ENCODE measurements at regions not wholly inside any gene's neighbourhood (a gene's known extent, or its start where the extent isn't known, plus 50 kb on each side); places are given as distances from the start of the nearest gene placed in this dataset.

DNA sequence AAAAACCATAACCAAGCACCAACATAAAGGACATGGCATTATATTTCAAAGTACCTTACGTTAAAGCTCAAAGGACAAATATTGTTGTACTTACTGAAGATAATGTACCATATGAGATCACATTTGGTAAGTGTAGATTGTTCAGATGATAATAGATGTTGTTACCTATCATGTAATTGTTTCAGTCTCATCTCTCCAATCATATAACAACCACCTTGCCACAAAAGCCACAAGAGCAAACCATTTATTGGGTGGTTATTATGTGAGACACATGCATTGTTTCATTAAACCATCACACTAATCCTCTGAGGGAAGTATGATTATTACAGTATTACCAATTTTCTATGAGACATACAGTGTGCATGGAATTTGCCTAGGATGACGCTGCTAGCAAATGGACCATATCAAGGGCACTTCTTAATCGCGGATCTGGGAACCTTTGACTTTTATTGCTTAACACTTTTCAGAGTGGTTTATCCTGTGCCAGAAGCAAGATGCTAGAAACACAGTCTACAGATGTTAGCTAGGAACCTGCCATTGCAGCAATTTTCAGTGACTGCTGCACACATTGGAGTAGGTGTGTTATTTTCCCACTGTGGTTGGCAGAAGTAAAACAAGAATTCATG is 149.8 kb upstream of the AKIRIN2 start:
- no peak for DNase-seq (ENCODE audit: low read depth in 2 of 2)

DNA sequence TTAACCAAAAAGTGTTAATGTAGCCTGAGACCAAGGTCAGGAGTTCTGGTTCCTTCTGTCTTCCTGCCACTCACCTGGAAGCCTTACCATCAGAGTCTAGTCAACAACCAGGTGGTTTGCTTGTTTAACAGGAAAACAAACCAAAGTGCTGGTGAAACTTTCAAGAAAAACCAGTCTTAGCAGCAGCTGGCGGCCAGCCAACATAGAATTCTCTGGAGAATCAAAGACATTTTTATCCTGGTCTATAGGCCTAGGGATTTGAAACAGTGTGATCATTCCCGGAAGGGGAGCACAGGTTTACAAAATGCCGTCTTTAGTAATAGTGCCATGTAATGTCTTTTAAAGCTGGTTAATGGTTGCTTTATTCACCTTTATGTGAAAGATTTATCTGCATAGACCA is 146.6 kb upstream of the AKIRIN2 start:
- DNase-seq (ENCODE audit: low read depth in 2 of 2) = no peak

DNA sequence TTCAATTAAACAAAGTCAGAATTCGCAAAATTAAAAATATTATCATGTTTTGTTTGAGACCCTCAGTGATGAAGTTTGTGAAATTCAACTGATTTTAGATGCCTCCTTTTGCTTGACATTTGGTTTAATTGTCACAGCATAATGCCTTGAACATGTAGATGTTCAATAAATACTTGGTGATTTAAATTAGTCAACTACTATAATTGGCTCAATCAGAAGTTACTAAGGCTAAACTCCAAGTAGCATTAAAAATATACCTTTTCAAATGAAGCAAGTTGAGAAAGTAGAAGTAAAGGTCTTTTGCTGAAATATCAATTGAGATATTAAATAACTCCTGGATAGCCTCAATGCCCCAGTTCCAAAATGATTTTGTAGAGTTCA is 145.8 kb upstream of the AKIRIN2 start:
- no peak for DNase-seq (ENCODE audit: low read depth in 2 of 2)

DNA sequence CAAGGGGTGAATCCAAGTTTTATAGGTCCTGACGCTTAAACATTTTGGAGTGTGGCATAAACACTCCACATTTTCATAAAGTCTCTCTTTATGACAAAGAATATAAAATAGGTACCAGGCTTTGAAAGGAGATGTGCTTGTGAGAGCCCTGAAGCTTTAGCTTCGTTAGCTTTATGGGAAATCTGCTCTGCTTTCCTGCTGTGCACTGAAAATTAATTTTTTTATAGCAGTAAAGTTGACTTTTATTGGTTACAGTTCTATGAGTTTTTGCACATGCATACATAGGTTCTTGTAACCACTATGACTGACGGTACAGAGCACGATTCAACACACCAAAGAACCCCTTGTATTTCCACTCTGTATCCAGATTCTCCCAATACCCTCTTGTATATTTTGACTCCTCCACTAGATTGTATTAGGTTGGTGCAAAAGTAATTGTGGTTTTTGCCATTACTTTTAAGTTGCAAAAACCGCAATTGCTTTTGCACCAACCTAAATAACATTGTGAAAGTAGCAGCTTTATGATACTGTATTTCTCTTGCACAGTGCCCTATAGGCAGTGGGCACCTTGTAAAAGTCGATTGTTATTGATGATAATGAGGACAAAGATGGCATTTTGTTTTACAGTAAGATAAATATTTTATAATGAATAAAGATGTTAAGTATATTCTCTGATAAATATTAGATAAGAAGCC is 145.2 kb upstream of the AKIRIN2 start:
- DNase-seq (ENCODE audit: low read depth in 2 of 2) = no peak

DNA sequence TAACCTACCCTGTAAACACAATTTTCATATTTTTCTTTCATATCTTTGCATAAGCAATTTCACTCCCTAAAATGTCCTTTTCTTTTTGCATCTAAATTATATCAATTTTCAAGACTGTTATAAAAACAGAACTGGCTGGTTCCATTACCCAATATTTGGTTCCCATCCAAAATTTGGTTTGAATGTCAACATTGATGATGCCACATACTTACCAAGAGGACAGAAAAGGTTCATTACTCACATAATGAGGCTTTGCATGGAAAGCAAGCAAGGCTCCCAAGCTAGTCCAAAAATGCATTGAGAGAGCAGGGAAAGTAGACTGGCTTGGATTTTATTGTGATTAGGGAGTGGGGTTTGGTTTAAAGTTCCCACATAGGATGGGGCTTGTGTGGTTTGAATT is 144.4 kb upstream of the AKIRIN2 start:
- DNase-seq (ENCODE audit: low read depth in 2 of 2) = no peak

DNA sequence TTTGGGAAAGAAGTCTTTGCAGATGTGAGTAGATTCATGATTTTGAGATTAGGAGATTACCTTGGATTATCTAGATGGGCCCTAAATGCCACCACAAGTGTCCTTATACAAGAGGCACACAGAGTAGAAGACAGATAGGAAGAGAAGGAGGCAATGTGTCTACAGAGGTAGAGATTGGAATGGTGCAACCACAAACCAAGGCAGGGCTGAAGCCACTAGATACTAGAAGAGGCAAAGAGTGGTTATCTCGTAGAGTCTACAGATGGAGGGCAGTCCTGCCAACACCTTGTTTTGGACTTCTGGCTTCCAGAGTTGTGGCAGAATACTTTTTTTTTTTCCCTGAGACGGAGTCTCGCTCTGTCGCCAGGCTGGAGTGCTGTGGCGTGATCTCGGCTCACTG is 138.3 kb upstream of the AKIRIN2 start:
- no peak for DNase-seq (ENCODE audit: low read depth in 2 of 2)

DNA sequence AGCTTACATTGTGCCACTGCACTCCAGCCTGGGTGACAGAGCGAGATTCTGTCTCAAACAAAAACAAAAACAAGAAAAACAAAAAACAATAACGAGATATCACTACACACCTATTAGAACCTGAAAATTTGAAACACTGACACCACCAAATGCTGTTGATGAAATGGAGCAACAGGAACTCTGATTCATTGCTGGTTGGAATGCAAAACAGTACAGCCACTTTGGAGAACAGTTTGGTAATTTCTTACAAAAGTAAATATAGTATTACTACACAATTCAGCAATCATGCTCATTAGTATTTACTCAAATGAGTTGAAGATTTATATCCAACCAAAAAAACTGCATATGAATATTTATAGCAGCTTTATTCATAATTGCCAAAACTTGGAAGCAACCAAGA is 135.8 kb upstream of the AKIRIN2 start:
- no peak for DNase-seq (ENCODE audit: low read depth in 2 of 2)

DNA sequence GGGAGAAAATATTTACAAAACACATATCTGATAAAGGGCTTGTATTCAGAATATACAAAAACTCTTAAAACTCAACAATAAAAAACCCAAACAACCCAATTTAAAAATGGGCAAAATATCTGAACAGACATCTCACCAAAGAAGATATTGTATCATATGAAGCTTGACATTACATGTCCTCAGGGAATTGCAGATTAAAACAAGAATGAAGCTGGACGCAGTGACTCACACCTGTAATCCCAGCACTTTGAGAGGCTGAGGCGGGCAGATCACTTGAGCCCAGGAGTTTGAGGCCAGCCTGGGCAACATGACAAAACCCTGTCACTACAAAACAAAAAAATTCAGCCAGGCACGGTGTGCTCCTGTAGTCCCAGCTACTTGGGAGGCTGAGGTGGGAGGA is 135.4 kb upstream of the AKIRIN2 start:
- DNase-seq (ENCODE audit: low read depth in 2 of 2) = no peak

DNA sequence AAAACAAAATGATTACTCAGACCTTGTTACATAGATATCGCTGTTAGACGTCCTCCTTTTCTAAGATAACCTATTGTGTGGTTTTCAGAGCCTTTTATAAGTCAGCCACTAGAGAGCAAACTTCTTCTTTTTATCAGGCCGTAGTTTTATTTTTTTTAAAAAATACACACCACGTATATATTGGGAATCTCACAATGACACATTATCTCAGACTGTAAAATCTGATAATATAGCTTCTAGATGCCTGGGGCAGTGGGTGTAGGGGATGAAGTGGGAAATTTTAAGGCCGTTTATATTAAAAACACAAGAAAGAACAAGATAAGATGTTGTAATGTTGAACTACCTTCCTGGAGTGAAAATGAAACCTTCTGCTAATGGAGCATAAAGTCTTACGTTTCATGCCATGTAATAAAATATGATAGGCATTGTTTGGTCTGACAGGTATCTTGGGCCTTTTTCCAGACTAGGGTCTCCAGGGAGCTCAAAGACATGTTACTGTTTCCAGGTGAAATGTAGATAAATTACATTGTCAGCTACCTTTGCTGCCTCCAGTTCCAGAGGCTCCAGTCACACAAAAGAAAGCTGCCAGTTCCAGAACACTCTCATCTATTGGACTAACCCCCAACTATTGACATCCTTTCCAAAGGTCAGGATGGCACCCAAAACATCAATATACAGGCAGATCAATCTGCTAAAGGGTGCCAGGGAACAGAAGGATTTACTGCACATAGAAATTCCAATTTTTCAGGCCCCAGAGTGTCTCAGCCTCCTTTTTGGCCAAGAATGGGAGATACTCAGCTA is 130.2 kb upstream of the AKIRIN2 start:
- no peak for DNase-seq (ENCODE audit: low read depth in 2 of 2)

DNA sequence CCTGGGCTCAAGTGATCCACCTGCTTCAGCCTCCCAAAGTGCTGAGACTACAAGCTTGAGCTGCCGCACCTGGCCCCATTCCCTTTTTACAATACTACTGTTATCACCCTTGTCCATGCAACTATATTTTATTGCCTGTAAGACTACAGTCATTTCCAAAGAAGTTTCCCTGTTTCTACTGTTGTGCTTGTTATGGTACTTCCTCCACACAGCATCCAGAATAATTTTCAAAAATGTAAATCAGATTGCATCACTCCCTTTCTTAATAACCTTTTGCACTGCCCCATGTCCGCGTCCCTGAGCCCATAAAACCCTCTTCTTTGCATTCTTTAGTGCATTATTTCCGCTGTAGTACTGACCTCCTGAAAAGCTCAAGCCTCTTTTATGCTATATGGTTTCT is 128.9 kb upstream of the AKIRIN2 start:
- no peak for DNase-seq (ENCODE audit: low read depth in 2 of 2)

DNA sequence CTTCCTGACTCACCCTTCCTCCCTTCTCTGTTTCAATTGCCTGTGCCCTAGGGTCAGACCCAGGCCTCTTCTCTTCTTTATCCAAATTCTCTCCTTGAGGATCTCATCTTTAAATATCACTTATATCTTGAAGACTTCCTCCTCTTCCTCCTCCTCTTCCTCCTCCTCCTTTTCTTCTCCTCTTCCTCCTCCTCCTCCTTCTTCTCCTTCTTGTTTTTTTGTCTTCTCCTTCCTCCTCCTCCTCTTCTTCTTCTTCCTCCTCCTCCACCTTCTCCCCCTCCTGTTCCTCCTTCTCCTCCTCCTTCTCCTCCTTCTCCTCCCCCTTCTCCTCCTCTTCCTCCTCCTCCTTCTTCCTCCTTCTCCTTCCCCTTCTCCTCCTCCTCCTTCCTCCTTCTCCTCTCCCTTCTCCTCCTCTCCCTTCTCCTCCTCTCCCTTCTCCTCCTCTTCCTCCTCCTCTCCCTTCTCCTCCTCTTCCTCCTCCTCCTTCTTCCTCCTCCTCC is 127.6 kb upstream of the AKIRIN2 start:
- no peak for DNase-seq (ENCODE audit: low read depth in 2 of 2)

DNA sequence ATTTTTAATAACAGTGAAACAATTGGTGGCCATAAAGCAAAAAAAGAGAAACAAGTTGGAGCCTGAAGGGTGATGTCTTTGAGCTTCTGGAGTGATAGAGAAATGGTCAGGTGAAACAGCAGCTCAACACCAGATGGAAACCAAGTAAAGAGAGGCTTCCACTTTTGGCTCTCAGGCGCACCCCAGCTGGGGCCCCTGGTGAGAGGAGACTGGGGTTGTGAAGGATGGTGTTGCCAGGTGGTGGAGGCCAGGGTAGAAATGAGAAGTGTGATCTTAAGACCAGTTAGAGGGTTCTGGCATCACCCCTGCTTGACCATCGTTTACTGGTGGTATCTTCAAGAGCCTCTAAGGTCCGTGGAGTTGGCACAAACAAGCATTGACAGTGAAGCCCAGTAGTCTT is 126.0 kb upstream of the AKIRIN2 start:
- no peak for DNase-seq (ENCODE audit: low read depth in 2 of 2)

DNA sequence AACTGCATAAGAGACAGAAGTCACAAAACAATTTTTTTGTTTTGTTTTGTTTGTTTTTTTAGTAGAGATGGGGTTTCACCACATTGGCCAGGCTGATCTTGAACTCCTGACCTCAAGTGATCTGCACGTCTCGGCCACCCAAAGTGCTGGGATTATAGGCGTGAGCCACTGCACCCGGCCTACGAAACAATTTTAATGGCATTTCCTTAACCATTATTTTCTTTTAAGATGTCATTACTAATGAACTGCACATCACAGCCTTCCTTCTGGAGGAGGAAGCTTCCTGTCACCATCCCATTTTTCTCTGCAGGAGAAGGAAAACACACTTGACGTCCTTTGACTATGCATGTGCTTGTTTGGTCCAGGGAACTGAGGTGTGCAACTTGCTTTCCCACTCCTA is 125.3 kb upstream of the AKIRIN2 start:
- DNase-seq (ENCODE audit: low read depth in 2 of 2) = no peak

DNA sequence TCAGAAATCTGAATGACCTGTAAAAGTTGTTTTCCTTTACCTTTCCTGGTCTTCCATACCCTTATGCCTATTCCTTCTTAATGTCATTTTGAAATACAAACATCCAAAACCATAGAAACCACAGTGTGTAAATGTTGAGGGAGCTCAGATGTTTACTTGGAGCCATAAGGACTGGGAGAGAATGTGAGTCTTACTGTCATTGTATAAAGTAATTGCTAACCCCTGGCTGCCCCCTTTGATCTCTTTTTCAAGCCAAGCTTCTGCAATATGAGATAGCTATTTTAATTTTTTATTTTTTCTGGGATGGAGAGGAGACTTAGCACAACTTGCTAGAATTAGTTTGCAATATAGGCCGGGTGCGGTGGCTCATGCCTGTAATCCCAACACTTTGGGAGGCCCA is 124.4 kb upstream of the AKIRIN2 start:
- DNase-seq (ENCODE audit: low read depth in 2 of 2) = no peak

DNA sequence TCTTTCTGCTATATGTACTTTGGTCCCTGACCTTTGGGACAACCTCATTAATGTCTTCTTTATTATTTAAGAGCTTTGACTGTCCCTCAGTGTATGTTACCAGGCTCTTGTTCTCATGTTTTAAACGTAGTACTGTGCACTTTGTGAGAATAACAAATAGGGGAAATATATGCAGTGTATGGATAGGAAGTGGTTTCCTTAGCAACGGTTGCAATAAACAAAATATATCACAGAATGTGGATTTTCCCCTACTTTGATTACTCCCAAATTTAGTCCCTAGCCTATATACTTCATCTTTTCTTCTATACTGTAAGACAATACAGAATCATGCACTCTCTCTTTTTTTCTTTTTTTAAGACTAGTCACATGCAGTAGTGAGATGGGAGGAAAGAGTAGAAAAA is 123.8 kb upstream of the AKIRIN2 start:
- DNase-seq (ENCODE audit: low read depth in 2 of 2) = no peak

DNA sequence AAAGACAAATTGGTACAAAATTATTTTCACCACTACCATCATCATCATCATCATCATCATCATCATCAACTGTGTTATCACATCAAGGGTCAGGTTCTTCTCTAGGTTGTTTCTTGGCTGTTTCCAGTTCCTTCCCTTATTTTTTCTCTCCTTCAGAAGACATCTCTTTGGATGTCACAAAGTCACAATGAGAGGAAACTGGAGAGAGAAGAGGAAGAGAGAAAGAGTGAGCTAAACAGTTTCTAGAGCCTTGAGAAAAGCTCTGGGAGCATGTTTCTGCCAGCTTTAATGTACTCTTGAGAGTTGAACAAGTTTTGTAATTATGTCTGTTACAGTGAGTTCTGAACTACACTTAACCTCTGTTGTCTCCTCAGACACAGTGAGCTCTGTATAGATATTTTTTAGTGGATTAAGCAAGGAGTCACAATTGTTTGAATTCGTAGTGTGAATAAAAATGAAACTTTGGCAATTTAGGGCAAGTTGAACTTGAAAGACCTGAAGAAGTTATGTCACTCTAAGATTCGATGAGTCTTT is 123.0 kb upstream of the AKIRIN2 start:
- no peak for DNase-seq (ENCODE audit: low read depth in 2 of 2)

DNA sequence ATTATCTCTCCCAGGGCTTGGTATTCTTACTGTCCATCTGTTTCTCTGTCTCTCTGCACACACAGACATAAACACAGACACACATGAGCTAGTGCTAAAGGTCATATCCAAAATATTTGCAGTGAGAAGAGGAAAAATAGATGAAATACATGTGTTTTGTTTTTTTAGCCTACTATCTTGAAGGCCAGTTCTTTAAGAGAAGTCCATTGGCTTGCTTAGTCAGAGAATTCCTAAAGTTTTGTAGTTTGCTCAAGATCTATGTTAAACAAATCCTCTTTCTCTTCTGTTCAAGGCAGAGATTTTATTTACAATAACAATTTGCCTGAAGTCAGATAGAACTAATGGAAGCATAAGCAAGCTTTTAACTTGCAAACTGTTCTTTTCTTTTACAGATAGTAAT is 120.0 kb upstream of the AKIRIN2 start:
- no peak for DNase-seq (ENCODE audit: low read depth in 2 of 2)

DNA sequence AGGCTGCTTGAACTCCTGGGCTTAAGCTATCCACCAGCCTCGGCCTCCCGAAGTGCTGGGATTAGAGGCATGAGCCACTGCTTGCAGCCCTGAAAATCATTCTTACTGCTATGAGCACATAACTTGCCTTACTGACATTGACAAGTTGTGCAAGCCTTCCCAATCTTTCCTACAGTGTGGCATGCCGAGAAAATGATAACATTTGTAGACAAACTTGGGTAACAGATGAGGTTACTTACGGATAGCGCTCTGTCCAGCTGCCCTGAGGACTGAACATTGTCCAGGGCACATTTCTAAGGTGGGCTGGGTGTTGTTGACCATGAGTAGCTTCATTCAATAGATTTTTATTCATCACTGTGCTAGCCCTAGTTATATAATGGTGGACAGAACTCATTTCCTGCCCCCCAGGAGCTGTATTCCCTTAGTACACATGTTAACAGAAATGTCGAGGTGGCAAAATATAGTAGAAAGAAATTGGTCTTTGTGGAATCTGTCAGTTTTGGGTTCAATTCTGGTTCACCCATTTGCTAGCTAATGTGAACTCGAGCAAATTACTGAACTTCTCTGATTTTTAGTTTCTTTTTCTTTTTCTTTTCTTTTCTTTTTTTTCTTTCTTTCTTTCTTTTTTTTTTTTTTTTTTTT is 118.4 kb upstream of the AKIRIN2 start:
- DNase-seq (ENCODE audit: low read depth in 2 of 2) = no peak

DNA sequence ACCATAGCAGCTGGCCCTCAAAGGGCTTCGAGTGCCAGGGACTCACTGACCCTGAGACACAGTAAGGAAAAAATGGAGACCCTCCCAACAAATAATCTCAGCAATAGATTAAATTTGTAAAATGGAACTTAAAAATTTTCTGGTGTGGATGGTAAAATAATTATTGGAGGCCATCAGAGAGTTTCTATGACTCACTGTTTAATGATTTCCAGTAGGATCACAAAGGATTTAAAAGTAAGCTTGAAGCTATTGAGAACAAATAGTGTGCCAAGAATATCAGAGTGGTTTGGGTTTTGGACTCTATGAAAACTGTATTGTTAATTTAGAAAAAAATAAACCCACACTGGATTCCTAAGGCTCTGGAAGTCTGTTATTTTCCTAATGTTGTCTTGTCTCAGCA is 115.2 kb upstream of the AKIRIN2 start:
- DNase-seq (ENCODE audit: low read depth in 2 of 2) = no peak

DNA sequence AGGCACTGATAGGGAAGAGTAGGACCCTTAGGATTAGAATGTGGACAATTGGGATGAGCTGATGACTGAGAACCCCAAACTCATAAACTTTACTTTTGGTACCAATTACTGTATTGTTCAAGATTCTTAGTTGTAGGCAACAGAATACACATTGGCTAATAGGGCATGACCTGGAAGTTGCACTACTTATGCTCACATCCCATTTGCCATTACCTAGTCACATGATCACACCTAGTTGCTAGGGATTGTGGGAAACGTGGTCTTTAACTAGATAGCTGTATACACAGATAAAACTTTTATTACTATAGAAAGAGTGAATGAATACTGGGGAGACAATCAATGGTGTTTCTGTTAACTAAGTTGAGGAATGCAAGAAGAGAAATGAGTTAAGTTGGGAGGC is 113.4 kb upstream of the AKIRIN2 start:
- no peak for DNase-seq (ENCODE audit: low read depth in 2 of 2)

DNA sequence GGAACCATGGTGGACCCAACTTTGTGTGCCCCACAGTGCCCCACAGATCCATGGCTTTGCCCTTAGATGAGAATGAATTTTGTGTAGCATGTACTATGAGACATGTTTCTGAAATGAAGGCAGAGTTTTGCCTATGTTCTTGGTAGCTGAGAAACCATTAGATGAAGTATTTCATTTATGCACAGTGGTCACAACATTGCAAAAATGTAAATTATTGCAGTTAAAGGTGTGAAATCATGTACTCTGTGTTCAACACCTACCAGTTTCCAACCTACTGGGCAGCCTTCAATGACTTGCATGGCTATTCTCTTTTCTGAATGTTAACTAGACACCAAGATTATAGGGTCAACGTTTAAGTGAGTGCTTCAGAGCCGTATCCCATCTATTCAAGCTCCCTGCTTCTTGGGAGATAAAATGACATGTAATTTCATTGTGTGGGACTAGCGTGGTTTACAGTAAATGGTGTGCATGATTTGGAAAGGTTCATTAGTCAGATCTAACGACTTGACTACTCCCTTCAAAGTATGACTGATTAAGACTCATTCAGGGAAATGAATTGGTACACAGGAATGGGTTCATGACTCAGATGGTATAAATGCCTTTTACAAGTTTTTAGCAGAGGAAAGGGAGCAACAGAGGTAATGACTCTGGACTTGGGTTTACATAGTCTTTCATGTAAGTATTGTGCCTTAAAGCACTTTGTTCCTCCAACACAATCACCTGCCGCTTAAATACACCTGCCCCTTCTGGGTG is 106.1 kb upstream of the AKIRIN2 start:
- no peak for DNase-seq (ENCODE audit: low read depth in 2 of 2)

DNA sequence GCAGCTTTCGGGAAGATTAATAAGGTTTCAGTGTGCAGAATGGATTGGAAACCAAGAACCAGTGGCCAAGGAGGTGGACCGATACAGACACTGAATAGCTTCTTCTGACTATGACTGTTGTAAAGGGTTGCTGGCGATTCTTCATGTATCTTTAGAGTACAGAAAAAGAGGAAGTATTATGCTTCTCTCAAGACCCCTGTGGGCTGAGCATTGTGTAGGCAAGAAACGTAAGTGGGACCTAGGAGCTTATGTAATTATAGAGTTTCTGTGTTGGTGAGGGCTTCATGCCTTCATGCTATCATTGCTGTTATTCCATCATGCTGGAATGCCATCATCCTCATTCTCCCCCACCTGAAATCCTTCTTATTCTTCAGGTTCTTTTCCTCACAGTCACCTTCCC is 105.4 kb upstream of the AKIRIN2 start:
- DNase-seq (ENCODE audit: low read depth in 2 of 2) = no peak

Measured in stimulated activated CD8-positive, alpha-beta memory T cell treated with anti-CD3 and anti-CD28 coated beads, Interleukin-2, amount 100 ng/mL, for 48 hours (primary cell).